ENCODE measurements at regions not wholly inside any gene's neighbourhood (a gene's known extent, or its start where the extent isn't known, plus 50 kb on each side); places are given as distances from the start of the nearest gene placed in this dataset.

GRCh38 chr6:81003894-81004293, 748.6 kb downstream of the TENT5A start:
- Histone ChIP-seq H3K4me1 (no peaks in the 10 kb centered on the region), H3K27me3 (no peaks in the 10 kb centered on the region), H3K9me3 (peaks cover 0 to 35% (median 0%) of the 10 kb centered on the region in 11 donors), H3K36me3 (no peaks in the 10 kb centered on the region), H3K27ac (no peak overlapping the region), H3K4me3 (no peak overlapping the region)
- TF ChIP-seq, protein P1, sequence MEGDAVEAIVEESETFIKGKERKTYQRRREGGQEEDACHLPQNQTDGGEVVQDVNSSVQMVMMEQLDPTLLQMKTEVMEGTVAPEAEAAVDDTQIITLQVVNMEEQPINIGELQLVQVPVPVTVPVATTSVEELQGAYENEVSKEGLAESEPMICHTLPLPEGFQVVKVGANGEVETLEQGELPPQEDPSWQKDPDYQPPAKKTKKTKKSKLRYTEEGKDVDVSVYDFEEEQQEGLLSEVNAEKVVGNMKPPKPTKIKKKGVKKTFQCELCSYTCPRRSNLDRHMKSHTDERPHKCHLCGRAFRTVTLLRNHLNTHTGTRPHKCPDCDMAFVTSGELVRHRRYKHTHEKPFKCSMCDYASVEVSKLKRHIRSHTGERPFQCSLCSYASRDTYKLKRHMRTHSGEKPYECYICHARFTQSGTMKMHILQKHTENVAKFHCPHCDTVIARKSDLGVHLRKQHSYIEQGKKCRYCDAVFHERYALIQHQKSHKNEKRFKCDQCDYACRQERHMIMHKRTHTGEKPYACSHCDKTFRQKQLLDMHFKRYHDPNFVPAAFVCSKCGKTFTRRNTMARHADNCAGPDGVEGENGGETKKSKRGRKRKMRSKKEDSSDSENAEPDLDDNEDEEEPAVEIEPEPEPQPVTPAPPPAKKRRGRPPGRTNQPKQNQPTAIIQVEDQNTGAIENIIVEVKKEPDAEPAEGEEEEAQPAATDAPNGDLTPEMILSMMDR (IDR thresholded peaks at IDR 0.05) = no peak
- ATAC-seq = no peak
- intact Hi-C loops (cut with DNase I) = no loop called here
- no peak for DNase-seq

DNA sequence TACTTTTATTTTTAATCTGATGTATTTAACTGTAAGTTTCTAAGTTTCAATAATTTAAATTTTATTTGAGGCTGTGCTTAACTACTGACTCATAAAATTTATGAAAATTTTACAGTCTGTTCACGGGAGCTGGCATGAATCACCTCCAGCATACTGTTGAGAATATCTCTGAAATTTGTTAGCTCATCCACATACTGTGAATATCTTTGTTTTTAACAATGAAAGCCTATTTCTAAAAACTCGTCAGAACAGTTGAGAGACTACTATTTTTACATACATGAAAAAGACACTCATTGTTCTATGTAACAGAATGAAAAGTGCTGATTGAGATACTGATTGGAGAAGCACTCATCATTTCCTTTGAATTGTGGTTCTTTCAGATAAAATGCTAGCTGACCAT, 749.3 kb downstream of the TENT5A start:
- H3K9me3 ChIP-seq = peaks cover 0 to 29% (median 0%) of the 10 kb centered on the region in 11 donors
- no peak overlapping the region for H3K4me3 ChIP-seq
- ATAC-seq (no peak), DNase-seq (no peak)
- H3K27ac ChIP-seq = no peak overlapping the region
- WGBS, 2 donors = 58 to 62% methylated on average over 2 of the region's 2 CpGs
- H3K36me3 ChIP-seq = no peaks in the 10 kb centered on the region
- H3K27me3 ChIP-seq = no peaks in the 10 kb centered on the region
- intact Hi-C loops (cut with DNase I) = no loop called here
- TF ChIP-seq, protein P1 (IDR thresholded peaks at IDR 0.05) = no peak
- H3K4me1 ChIP-seq = no peaks in the 10 kb centered on the region

- no peaks in the 10 kb centered on the region for H3K4me1 ChIP-seq
- 25 to 37% methylated on average over 1 of the region's 1 CpG for WGBS, 2 donors
- no peak for DNase-seq
- H3K27ac ChIP-seq = no peak overlapping the region
- H3K36me3 ChIP-seq = no peaks in the 10 kb centered on the region
- intact Hi-C loops (cut with DNase I) = no loop called here
- no peaks in the 10 kb centered on the region for H3K27me3 ChIP-seq
- ATAC-seq = no peak
- TF ChIP-seq, protein P1 (IDR thresholded peaks at IDR 0.05) = no peak
- peaks cover 0 to 29% (median 0%) of the 10 kb centered on the region in 11 donors for H3K9me3 ChIP-seq
- no peak overlapping the region for H3K4me3 ChIP-seq
Measured at GRCh38 chr6:81002126-81002525, 750.4 kb downstream of the TENT5A start.

GRCh38 chr6:80991316-80991715, 761.2 kb downstream of the TENT5A start:
- Histone ChIP-seq H3K27ac (no peak overlapping the region), H3K9me3 (peaks cover 0 to 28% (median 5%) of the 10 kb centered on the region in 11 donors), H3K4me3 (no peak overlapping the region), H3K27me3 (no peaks in the 10 kb centered on the region), H3K4me1 (no peaks in the 10 kb centered on the region), H3K36me3 (no peaks in the 10 kb centered on the region)
- ATAC-seq (no peak), DNase-seq (no peak)
- 52 to 53% methylated on average over 2 of the region's 2 CpGs for WGBS, 2 donors
- TF ChIP-seq, protein P1 (IDR thresholded peaks at IDR 0.05) = no peak
- intact Hi-C loops (cut with DNase I) = no loop called here

DNA sequence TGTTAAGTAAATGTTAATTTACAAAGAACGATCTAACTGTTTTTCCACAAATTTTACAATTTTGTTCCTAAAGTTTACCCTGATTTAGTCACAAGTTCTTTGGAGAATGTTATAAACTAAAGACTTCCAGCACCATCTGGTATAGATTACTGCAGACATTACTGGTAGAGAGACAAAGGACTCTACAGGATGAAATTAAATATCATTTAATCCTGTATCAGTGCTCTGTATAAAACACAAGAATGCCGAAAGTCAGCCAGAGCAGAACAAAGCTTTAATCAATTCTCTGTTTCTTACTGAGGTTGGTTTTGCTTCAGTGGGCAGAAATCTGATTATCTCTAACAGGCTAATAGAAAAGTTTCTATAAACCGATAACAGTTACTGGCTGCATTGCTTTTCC, 763.6 kb downstream of the TENT5A start:
- WGBS, 2 donors = 89 to 91% methylated on average over 3 of the region's 3 CpGs
- Histone ChIP-seq H3K27ac (no peak overlapping the region), H3K4me1 (no peaks in the 10 kb centered on the region), H3K9me3 (peaks cover 0 to 26% (median 5%) of the 10 kb centered on the region in 11 donors), H3K4me3 (no peak overlapping the region), H3K36me3 (no peaks in the 10 kb centered on the region), H3K27me3 (no peaks in the 10 kb centered on the region)
- DNase-seq (no peak), ATAC-seq (no peak)
- TF ChIP-seq, protein P1 (IDR thresholded peaks at IDR 0.05) = no peak
- intact Hi-C loops (cut with DNase I) = no loop called here
